22Rv1 (cell line): ENCODE measurements at regions not wholly inside any gene's neighbourhood (a gene's known extent, or its start where the extent isn't known, plus 50 kb on each side); places are given as distances from the start of the nearest gene placed in this dataset.

Source experiments
- ZFX ChIP-seq: fragments of 450-650 bp; IDR thresholded peaks from 2 replicates; pipeline ENCODE4 v1.6.1; 2017; ENCODE audit warnings: antibody characterized with exemption, borderline replicate concordance
- TF ChIP-seq, protein P1 (sequence below): fragments of 450-650 bp; IDR thresholded peaks from 2 replicates; pipeline ENCODE4 v1.5.1; 2017; ENCODE audit warnings: mild to moderate bottlenecking

- TF ChIP-seq, protein P1, sequence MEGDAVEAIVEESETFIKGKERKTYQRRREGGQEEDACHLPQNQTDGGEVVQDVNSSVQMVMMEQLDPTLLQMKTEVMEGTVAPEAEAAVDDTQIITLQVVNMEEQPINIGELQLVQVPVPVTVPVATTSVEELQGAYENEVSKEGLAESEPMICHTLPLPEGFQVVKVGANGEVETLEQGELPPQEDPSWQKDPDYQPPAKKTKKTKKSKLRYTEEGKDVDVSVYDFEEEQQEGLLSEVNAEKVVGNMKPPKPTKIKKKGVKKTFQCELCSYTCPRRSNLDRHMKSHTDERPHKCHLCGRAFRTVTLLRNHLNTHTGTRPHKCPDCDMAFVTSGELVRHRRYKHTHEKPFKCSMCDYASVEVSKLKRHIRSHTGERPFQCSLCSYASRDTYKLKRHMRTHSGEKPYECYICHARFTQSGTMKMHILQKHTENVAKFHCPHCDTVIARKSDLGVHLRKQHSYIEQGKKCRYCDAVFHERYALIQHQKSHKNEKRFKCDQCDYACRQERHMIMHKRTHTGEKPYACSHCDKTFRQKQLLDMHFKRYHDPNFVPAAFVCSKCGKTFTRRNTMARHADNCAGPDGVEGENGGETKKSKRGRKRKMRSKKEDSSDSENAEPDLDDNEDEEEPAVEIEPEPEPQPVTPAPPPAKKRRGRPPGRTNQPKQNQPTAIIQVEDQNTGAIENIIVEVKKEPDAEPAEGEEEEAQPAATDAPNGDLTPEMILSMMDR, result no peak
- no peak for TF ChIP-seq ZFX
Observed at GRCh38 chr18:75862458-75862857, 435.0 kb upstream of the SMIM21 start.
